ENCODE measurements at regions not wholly inside any gene's neighbourhood (a gene's known extent, or its start where the extent isn't known, plus 50 kb on each side); places are given as distances from the start of the nearest gene placed in this dataset.

- DNase-seq (ENCODE audit: low spot score): no peak
- no peak for FAIRE-seq
These were observed 140.8 kb downstream of the IRX1 start for GRCh38 chr5:3736466-3736865.

- no peak for FAIRE-seq
- DNase-seq (ENCODE audit: low spot score): no peak
These were observed 141.3 kb downstream of the IRX1 start for GRCh38 chr5:3736926-3737325.

DNA sequence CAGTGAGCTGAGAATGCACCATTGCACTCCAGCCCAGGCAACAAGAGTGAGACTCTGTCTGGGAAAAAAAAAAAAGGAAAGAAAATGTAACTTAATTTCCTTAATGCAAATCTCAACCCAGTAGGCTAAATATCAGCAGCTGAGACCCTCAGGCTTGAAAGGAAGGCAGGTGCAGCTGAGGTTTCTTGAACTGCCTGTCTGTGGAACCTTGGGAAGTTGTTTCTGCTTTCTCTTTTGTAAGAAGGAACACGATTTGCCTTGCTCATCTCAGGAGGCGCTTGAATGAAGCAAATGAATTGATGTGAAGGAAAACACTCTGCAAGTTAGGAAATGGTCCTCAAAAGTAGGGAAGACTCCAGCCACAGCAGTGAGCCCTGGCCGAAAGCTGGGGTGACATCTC lies 143.3 kb downstream of the IRX1 start:
- FAIRE-seq (no peak), DNase-seq (ENCODE audit: low spot score) (no peak)

DNA sequence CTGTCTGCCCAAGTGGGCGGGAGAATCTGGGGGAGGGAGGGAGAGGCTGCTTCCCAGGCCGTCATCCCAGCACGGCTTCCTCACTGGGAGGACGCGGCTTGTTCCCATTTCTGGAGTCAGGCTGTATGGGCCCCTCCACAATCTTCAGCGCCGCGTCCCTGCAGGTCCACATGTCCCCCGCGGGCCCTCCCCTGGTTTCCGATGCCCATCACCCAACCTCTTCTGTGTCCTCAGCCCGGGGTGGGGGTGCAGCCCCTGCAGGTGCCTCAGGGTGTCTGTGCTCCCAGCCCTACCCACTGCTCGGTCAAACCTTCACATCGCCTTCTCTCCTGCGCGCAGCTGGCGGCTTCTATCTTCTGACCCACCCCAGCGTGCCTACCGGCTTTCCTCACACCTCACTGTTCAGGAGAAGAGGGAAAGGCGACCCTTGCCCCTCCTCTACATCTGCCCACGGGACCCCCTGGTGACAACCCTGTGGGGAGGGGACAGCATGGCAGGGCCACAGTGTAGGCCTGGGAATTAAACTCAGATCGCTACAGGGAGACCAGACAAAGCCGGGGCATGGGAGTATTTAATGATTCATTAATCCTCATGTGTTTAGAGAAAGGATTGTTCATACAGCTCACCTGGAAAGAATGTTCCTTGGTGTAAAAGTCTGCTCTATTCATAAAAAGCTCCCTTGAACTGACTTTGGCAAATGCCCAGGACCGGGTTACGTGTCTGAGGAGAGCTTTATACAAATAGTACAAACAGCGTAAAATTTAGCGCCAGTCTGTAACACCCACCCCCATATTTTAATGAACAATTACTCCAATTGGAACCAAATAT lies 145.1 kb downstream of the IRX1 start:
- DNase-seq (ENCODE audit: low spot score) (no peak), FAIRE-seq (no peak)

GRCh38 chr5:3741374-3741770 lies 145.7 kb downstream of the IRX1 start:
- no peak for DNase-seq (ENCODE audit: low spot score)
- FAIRE-seq: no peak

DNA sequence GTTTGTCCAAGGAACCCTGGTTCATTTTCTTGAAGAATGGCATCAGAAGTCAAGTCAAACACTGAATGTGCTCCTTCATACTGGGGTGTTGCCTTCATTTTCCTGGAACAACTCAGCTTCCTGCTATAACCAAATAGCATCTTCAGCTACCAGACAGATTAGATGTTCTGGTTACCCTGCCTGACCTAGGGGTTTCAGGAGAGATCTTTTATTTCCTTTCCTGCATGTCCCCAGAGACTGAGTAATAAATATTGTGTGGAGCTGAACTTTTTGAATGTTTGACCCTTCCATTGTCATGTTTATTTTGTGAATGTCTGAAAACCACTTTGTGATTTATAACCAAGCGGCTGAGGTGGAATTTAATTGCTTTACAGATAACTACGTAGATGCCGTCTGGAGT lies 147.1 kb downstream of the IRX1 start:
- no peak for FAIRE-seq
- no peak for DNase-seq (ENCODE audit: low spot score)

GRCh38 chr5:3751846-3752245 lies 156.2 kb downstream of the IRX1 start:
- FAIRE-seq (no peak), DNase-seq (ENCODE audit: low spot score) (no peak)

GRCh38 chr5:3778000-3778550 lies 182.4 kb downstream of the IRX1 start:
- DNase-seq (ENCODE audit: low spot score): no peak
- FAIRE-seq: no peak

GRCh38 chr5:3778945-3779344 lies 183.3 kb downstream of the IRX1 start:
- DNase-seq (ENCODE audit: low spot score) (no peak), FAIRE-seq (no peak)

DNA sequence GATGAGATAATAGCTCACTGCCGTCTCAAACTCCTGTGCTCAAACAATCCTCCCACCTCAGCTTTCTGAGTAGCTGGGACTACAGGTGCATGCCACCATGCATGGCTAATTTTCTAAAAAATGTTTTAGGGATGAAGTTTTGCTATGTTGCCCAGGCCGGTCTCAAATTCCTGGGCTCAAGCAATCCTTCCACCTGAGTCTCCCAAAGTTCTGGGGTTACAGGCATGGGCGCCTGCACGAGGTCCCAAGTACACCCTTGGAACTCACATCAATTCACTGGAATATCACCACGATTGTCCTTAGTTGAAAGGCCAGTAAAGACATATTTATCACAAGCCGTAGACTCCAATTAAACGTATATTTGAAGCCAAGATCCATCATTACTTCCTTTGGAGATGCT lies 184.6 kb downstream of the IRX1 start:
- DNase-seq (ENCODE audit: low spot score) (no peak), FAIRE-seq (no peak)

- no peak for DNase-seq (ENCODE audit: low spot score)
- FAIRE-seq: no peak
These were observed 185.3 kb downstream of the IRX1 start for GRCh38 chr5:3780907-3781306.

DNA sequence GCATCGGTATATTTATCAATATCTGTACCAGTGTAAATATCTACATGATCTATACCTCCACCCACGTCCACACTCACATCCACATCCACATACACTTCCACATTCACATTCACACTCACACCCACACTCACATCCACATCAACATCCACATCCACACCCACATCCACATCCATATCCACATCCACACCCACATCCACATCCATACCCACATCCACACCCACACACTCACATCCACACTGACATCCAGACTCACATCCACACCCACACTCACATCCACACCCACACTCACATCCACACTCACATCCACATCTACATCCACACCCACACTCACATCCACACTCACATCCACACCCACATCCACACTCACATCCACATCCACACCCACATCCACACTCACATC lies 189.2 kb downstream of the IRX1 start:
- no peak for FAIRE-seq
- no peak for DNase-seq (ENCODE audit: low spot score)

- DNase-seq (ENCODE audit: low spot score): no peak
- FAIRE-seq: no peak
These were observed 190.5 kb downstream of the IRX1 start for GRCh38 chr5:3786165-3786564.

DNA sequence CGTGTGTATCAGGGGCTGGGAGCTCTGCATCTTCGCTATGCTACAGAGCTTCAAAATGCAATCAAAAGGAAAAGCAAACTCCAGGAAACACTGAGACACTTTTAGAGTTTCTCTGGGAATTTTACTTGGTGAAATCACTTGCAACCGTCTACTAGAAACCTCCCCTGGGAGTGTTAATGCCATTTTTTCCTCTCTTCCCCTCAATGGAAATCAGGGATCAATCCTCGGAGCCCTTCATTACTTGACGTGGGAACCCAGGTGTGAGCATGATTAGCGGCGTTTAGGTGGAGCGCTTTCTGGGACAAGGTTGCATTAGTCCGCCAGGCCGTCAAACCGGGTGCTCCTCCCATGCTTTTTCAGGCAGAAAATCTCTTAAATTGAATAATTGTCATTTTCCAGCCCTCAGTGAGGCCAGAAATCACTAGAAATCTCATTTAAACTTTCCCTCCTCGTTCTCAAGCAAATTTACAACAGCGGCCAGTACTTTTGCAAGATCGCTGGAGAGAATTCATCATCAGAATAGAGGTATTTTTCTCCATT lies 191.3 kb downstream of the IRX1 start:
- FAIRE-seq (no peak), DNase-seq (ENCODE audit: low spot score) (no peak)

- no peak for FAIRE-seq
- no peak for DNase-seq (ENCODE audit: low spot score)
These were observed 192.0 kb downstream of the IRX1 start for GRCh38 chr5:3787604-3788003.

DNA sequence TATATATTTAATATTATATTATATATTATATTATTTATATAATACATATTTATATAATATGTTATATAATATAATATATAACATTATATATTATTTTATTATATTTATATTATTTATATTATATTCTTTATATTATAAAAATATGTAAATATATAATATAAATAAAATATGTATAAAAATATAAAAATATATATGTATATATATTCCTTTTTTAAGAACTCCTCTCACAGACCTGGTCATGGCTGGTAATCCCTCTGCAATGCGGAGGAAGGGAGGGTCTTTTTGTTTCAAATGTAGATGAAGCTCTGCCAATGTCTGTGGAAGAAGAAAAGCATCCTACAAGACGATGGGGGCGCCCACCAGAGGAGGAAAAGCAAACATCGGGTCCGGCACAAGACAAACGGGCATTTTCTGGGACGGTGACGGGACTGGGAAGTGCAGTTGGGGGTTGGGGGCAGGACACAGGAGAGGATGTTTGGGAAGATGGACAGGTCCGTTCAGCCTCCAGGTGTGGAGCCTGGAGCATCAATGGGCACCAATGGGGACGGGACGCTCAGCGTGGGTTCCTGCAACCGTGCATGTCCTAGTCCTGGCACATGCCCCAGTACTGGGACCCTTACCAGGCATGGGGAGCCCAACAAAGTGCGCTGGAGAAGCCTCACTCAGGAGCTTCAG lies 194.0 kb downstream of the IRX1 start:
- no peak for DNase-seq (ENCODE audit: low spot score)
- FAIRE-seq: peak; percentile 99

DNA sequence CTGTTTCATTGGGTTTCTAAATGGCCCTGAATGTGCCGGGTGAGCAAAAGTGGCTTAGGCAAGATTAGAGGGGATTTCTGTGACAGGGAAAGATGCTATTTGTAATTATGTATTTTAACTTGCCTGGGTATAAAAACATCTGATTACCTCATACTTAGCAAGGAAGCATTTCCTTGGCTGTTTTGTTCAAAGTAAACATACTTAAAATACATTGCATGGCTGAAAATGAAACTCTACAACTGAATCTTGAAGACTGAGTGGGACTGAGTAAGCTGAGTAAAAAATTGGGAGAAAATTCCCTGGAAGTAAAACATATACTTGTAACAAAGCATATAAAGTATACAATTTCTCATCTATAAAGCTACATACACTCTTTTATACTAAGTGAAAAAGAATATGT lies 197.5 kb downstream of the IRX1 start:
- DNase-seq (ENCODE audit: low spot score) (no peak), FAIRE-seq (no peak)

DNA sequence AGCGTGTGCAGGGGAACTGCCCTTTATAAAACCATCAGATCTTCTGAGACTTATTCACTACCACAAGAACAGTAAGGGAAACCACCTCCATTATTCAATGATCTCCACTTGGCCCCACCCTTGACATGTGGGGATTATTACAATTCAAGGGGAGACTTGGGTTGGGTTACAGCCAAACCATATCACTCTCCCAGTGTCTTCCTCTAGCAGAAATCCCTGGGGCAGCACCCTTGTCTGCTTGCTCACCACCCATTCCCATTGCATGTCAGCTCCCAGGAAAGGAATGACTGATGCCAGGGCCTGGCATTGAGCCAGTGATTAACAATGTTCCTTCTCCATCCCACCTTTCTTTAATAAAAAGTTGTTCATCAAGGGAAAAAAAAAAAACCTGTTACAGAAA lies 199.0 kb downstream of the IRX1 start:
- FAIRE-seq: no peak
- no peak for DNase-seq (ENCODE audit: low spot score)

GRCh38 chr5:3796736-3797135 lies 201.1 kb downstream of the IRX1 start:
- DNase-seq (ENCODE audit: low spot score) (no peak), FAIRE-seq (no peak)

DNA sequence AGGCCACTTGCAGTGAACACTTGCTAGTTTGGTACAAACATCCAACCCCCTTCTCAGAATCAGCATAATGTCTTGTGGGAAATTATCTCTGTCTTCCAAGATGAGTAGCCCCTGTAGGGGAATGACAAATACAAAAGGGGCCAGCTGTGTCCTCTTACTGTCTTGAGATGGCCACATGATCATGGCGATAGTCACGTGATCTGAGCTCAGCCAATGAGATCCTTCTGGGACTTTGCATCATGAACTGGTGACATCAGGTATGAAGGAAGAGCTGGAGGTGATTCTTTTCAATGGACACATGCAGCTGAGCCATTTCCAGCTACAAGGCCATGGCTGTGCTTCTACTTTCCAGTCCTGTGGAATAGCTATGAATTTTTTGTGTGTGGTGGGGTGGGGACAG lies 206.3 kb downstream of the IRX1 start:
- FAIRE-seq: no peak
- DNase-seq (ENCODE audit: low spot score): no peak

DNA sequence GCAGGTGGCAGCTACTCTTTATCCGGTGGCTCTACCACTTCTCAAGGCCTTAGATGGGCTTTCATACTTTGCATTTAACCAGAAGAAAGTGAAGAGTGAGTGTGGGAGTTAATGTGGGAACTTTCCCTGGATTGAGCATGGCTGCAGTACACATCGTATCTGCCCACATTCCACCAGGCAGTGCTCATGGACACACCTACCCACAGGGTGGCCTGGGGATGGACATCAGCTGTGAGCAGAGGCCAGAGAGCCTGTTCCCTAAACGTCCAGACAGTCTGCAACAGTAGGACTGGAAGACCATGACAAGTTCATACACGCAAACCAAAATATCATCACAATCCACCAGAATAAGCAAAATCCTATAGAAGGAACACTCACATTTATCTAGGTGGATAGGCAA lies 213.8 kb downstream of the IRX1 start:
- no peak for DNase-seq (ENCODE audit: low spot score)
- no peak for FAIRE-seq

- FAIRE-seq (no peak), DNase-seq (ENCODE audit: low spot score) (no peak)
These were observed 215.5 kb downstream of the IRX1 start for GRCh38 chr5:3811116-3811515.

- FAIRE-seq (no peak), DNase-seq (ENCODE audit: low spot score) (no peak)
These were observed 223.0 kb downstream of the IRX1 start for GRCh38 chr5:3818624-3819023.
